ENCODE measurements at regions not wholly inside any gene's neighbourhood (a gene's known extent, or its start where the extent isn't known, plus 50 kb on each side); places are given as distances from the start of the nearest gene placed in this dataset.

DNA sequence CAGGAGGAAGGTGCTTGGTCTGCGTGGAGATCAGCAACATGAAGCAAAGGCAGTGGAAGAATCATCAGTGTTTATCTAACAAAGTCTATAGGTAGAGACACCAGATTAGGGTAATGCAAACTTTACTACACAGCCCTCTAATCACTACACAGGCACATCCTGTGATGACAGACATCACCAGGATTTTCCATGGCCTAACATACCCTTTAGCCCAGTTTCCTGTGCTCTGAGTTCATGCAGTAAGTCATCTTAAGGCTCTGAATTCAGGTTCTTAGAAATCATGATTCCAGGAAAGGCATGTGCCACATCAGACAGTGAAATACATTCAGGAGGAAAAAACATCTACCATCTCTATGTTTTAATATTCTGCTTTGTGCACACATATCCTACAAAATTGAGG lies 708.5 kb upstream of the SLC8A1 start:
- no peaks in the 10 kb centered on the region for H3K9me2 ChIP-seq (replicated peaks; ENCODE audit: insufficient read depth, low read length)

GRCh38 chr2:41167014-41167413 lies 715.1 kb upstream of the SLC8A1 start:
- Histone ChIP-seq H3F3A (ENCODE audit: insufficient read depth, low read length) (peaks cover 7% of the 10 kb centered on the region; the same call in 1 of the 2 replicates), H2AFZ (ENCODE audit: low read length) (no peak overlapping the region), H3K4me2 (ENCODE audit: low read depth, low read length) (no peak overlapping the region), H3K36me3 (replicated peaks; ENCODE audit: insufficient read depth, low read length) (no peaks in the 10 kb centered on the region), H3K79me2 (ENCODE audit: low read length) (no peaks in the 10 kb centered on the region), H3K4me3 (ENCODE audit: low read length) (no peak overlapping the region), H4K20me1 (ENCODE audit: insufficient read depth, low read length) (no peaks in the 10 kb centered on the region), H3K4me1 (ENCODE audit: low read length) (peaks cover 26% of the 10 kb centered on the region), H3K9ac (ENCODE audit: low read length) (no peak overlapping the region), H3K27me3 (replicated peaks; ENCODE audit: insufficient read depth, low read length) (no peaks in the 10 kb centered on the region), H3K9me2 (replicated peaks; ENCODE audit: insufficient read depth, low read length) (no peaks in the 10 kb centered on the region), H3K27ac (ENCODE audit: low read length) (no peak overlapping the region), H3K9me3 (replicated peaks; ENCODE audit: insufficient read depth, low read length) (no peaks in the 10 kb centered on the region)
- TF ChIP-seq EZH2 (optimal IDR thresholded peaks at IDR 0.05; ENCODE audit: low read depth, low read length) (no peak), EZH2phosphoT487 (IDR thresholded peaks at IDR 0.05; ENCODE audit: low read length) (no peak)
- TF ChIP-seq, protein P1, sequence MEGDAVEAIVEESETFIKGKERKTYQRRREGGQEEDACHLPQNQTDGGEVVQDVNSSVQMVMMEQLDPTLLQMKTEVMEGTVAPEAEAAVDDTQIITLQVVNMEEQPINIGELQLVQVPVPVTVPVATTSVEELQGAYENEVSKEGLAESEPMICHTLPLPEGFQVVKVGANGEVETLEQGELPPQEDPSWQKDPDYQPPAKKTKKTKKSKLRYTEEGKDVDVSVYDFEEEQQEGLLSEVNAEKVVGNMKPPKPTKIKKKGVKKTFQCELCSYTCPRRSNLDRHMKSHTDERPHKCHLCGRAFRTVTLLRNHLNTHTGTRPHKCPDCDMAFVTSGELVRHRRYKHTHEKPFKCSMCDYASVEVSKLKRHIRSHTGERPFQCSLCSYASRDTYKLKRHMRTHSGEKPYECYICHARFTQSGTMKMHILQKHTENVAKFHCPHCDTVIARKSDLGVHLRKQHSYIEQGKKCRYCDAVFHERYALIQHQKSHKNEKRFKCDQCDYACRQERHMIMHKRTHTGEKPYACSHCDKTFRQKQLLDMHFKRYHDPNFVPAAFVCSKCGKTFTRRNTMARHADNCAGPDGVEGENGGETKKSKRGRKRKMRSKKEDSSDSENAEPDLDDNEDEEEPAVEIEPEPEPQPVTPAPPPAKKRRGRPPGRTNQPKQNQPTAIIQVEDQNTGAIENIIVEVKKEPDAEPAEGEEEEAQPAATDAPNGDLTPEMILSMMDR (IDR thresholded peaks at IDR 0.05; ENCODE audit: low read length) = no peak
- DNase-seq = no peak

More for the DNA sequence above, 708.5 kb upstream of the SLC8A1 start:
- DNase-seq = no peak
- Histone ChIP-seq H3K4me3 (ENCODE audit: low read length) (no peak overlapping the region), H3K9ac (ENCODE audit: low read length) (no peak overlapping the region), H3K27ac (ENCODE audit: low read length) (no peak overlapping the region), H3K4me1 (ENCODE audit: low read length) (no peaks in the 10 kb centered on the region), H3F3A (ENCODE audit: insufficient read depth, low read length) (no peaks in the 10 kb centered on the region), H2AFZ (ENCODE audit: low read length) (no peak overlapping the region), H3K27me3 (replicated peaks; ENCODE audit: insufficient read depth, low read length) (no peaks in the 10 kb centered on the region), H4K20me1 (ENCODE audit: insufficient read depth, low read length) (no peaks in the 10 kb centered on the region), H3K36me3 (replicated peaks; ENCODE audit: insufficient read depth, low read length) (no peaks in the 10 kb centered on the region), H3K9me3 (replicated peaks; ENCODE audit: insufficient read depth, low read length) (no peaks in the 10 kb centered on the region), H3K4me2 (ENCODE audit: low read depth, low read length) (no peak overlapping the region), H3K79me2 (ENCODE audit: low read length) (no peaks in the 10 kb centered on the region)
- TF ChIP-seq EZH2phosphoT487 (IDR thresholded peaks at IDR 0.05; ENCODE audit: low read length) (no peak), EZH2 (optimal IDR thresholded peaks at IDR 0.05; ENCODE audit: low read depth, low read length) (no peak)
- TF ChIP-seq, protein P1 (IDR thresholded peaks at IDR 0.05; ENCODE audit: low read length) = no peak

DNA sequence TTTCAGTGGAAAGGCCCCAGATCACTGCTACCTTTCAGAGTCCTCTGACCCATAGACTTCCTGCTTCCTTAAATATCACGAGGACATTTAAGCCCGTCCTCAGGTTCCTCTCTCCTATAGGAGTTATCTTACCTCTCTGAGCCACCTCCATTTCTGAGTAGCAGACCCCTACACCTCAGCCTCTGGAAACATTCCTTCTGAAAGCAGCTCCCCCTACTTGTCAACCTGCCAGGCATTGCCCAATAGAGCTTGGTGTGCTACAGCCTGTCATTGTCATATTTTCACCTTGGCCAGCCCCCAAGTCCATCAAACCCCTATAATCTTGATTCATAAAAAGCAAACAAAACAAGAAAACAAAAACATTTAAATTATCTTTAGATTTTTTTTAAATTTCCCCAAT lies 717.9 kb upstream of the SLC8A1 start:
- Histone ChIP-seq H3F3A (ENCODE audit: insufficient read depth, low read length) (peaks cover 7% of the 10 kb centered on the region; the same call in 1 of the 2 replicates), H3K27me3 (replicated peaks; ENCODE audit: insufficient read depth, low read length) (no peaks in the 10 kb centered on the region), H3K36me3 (replicated peaks; ENCODE audit: insufficient read depth, low read length) (no peaks in the 10 kb centered on the region), H3K9me3 (replicated peaks; ENCODE audit: insufficient read depth, low read length) (no peaks in the 10 kb centered on the region), H3K27ac (ENCODE audit: low read length) (no peak overlapping the region), H3K9me2 (replicated peaks; ENCODE audit: insufficient read depth, low read length) (no peaks in the 10 kb centered on the region), H4K20me1 (ENCODE audit: insufficient read depth, low read length) (no peaks in the 10 kb centered on the region), H3K4me2 (ENCODE audit: low read depth, low read length) (peak overlapping the region; percentile 4; the same call in 1 of the 2 replicates), H3K4me3 (ENCODE audit: low read length) (no peak overlapping the region), H3K79me2 (ENCODE audit: low read length) (no peaks in the 10 kb centered on the region), H2AFZ (ENCODE audit: low read length) (0 out of 2 replicates have a peak overlapping the region, but pooled peaks have one; percentile 28), H3K9ac (ENCODE audit: low read length) (no peak overlapping the region), H3K4me1 (ENCODE audit: low read length) (peaks cover 26% of the 10 kb centered on the region)
- no peak for DNase-seq
- TF ChIP-seq, protein P1 (IDR thresholded peaks at IDR 0.05; ENCODE audit: low read length) = no peak
- no peak for TF ChIP-seq EZH2phosphoT487 (IDR thresholded peaks at IDR 0.05; ENCODE audit: low read length)
- TF ChIP-seq EZH2 (optimal IDR thresholded peaks at IDR 0.05; ENCODE audit: low read depth, low read length) = no peak

Measured in MM.1S (cell line).